Spleen (tissue), 7 donors: ENCODE measurements at regions not wholly inside any gene's neighbourhood (a gene's known extent, or its start where the extent isn't known, plus 50 kb on each side); places are given as distances from the start of the nearest gene placed in this dataset.

Experiments used
- POLR2A ChIP-seq, 3 donors: fragments of 450-650 bp; IDR thresholded peaks; one replicate each; pipeline ENCODE4 v1.5.1; 2017; ENCODE audit warnings: antibody characterized with exemption in 3 of 3, mild to moderate bottlenecking in 1 of 3
- POLR2AphosphoS5 ChIP-seq, 3 donors: sonication (generic); formaldehyde crosslinking; IDR thresholded peaks; one replicate each; pipeline ENCODE4 v1.5.1; 2017; ENCODE audit warnings: antibody characterized with exemption in 3 of 3
- TF ChIP-seq, protein P1 (sequence below), 11 experiments: fragments of 200-600 bp in 7 of 11; fragments of 450-650 bp in 4 of 11; sonication (generic) in 4 of 11; IDR thresholded peaks in 8 of 11; conservative IDR thresholded peaks in 3 of 11; 1 replicate in 7 of 11; 2 replicates in 4 of 11; pipeline versions ENCODE4 v1.4.0 to v1.8.0; 2016 to 2021; ENCODE audit warnings: antibody characterized with exemption in 11 of 11, inconsistent platforms in 4 of 11, mild to moderate bottlenecking in 1 of 11
- donor health status: DM: no; HTN: no; CAD: no; lungs with moderate emphysema.
- donor health status: DM: no; HTN: no; CAD: no.
- donor health status: DM: no; HTN: no; CAD: no.

DNA sequence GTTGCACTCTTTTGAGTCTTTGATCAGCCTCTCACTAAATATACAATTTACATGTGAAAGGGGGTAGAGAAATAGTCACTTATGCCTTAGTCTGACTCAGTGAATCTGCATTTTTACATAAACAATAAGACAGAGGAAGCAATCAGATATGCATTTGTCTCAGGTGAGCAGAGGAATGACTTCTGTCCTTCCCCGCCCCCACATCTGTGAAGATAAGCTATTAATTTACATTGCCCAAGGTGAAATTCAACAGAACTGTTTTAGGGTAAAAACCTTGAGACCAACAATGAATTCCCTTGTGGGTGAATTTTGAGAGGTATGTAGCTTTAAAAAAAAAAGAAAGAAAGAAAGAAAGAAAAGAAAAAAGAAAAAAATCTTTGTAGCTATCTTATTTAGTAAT is 1302.9 kb upstream of the ACVR2A start:
- TF ChIP-seq, protein P1, sequence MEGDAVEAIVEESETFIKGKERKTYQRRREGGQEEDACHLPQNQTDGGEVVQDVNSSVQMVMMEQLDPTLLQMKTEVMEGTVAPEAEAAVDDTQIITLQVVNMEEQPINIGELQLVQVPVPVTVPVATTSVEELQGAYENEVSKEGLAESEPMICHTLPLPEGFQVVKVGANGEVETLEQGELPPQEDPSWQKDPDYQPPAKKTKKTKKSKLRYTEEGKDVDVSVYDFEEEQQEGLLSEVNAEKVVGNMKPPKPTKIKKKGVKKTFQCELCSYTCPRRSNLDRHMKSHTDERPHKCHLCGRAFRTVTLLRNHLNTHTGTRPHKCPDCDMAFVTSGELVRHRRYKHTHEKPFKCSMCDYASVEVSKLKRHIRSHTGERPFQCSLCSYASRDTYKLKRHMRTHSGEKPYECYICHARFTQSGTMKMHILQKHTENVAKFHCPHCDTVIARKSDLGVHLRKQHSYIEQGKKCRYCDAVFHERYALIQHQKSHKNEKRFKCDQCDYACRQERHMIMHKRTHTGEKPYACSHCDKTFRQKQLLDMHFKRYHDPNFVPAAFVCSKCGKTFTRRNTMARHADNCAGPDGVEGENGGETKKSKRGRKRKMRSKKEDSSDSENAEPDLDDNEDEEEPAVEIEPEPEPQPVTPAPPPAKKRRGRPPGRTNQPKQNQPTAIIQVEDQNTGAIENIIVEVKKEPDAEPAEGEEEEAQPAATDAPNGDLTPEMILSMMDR (IDR thresholded peaks at IDR 0.05 in 8 of 11, conservative IDR thresholded peaks at IDR 0.05 in 3 of 11) = no peak
- TF ChIP-seq POLR2A (IDR thresholded peaks at IDR 0.05) (no peak), POLR2AphosphoS5 (IDR thresholded peaks at IDR 0.05) (no peak)
